ENCODE measurements at regions not wholly inside any gene's neighbourhood (a gene's known extent, or its start where the extent isn't known, plus 50 kb on each side); places are given as distances from the start of the nearest gene placed in this dataset.

DNA sequence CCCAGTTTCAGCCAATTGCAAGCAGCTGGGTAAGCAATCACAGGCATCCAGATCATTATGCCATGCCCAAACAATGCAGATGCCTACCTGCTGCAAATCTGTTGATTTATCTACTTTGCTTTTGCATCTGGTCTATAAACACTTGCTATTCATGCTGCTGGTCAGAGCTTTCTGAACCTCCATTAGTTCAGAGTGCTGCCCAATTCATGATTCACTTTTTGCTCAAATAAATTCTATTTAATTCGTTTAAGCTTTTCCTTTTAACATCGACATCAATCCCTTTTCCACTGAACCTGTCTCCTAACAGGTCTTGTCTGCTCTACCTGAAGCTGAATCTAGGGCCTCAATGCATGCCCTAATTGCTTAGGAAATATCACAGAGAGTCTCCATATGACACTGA, 99.4 kb upstream of the C1orf87 start:
- no peak overlapping the region for H3K27ac ChIP-seq (ENCODE audit: low read length)
- WGBS (ENCODE audit: insufficient coverage, low lambda C conversion rate), result 100% methylated on average over 2 of the region's 2 CpGs
- H3K36me3 ChIP-seq (ENCODE audit: control insufficient read depth, insufficient read depth, low read length), result no peaks in the 10 kb centered on the region

DNA sequence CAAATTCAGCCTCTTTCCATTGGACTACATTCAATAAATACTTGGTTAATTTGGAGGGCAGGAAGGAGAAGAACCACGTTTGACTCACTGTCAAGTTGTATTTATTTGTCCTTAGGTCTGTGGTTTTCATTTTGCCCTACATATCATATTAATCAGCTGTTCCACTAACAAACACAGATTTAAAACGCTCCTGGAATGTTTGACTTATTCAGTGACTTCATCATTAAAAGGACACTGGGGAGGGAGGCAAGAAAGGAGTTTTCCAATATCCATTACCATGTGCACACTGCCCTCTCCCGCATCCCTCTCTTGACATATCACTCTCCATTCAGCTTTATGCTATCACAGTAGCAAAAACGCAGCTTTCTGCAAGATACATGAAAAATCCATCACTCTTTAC, 98.2 kb upstream of the C1orf87 start:
- Histone ChIP-seq H3K4me3 (ENCODE audit: low read length) (no peak overlapping the region), H3K27ac (ENCODE audit: low read length) (no peak overlapping the region), H3K27me3 (ENCODE audit: control insufficient read depth, insufficient read depth, low read length) (peaks cover 2% of the 10 kb centered on the region), H3K4me1 (ENCODE audit: control insufficient read depth, insufficient read depth, low read length) (no peaks in the 10 kb centered on the region), H3K9me3 (ENCODE audit: control insufficient read depth, low read depth, low read length) (no peaks in the 10 kb centered on the region), H3K36me3 (ENCODE audit: control insufficient read depth, insufficient read depth, low read length) (no peaks in the 10 kb centered on the region)
- no peak for DNase-seq
- 100% methylated on average over 1 of the region's 4 CpGs for WGBS (ENCODE audit: insufficient coverage, low lambda C conversion rate)

More for the DNA sequence above, 99.4 kb upstream of the C1orf87 start:
- Histone ChIP-seq H3K27me3 (ENCODE audit: control insufficient read depth, insufficient read depth, low read length) (peaks cover 2% of the 10 kb centered on the region), H3K4me3 (ENCODE audit: low read length) (no peak overlapping the region), H3K9me3 (ENCODE audit: control insufficient read depth, low read depth, low read length) (no peaks in the 10 kb centered on the region), H3K4me1 (ENCODE audit: control insufficient read depth, insufficient read depth, low read length) (no peaks in the 10 kb centered on the region)
- no peak for DNase-seq

DNA sequence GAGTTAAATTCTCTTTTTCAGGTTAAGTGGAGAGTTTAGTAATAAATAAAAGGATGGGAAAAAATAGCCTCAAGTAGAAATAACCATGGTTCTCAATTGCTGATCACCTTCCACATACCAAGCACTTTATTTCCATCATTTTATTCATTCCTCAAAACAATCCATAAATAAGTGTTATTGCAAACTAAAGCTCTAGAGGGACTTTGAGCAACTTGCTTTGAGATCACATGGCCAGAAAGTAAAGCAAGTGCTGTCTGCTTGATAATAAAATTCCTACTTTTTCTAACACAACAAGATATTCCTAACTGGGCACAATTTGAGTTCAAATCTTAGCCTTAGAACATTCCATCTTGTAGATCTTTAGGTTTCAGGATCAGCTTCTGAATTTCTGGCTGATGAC, 97.1 kb upstream of the C1orf87 start:
- Histone ChIP-seq H3K4me3 (ENCODE audit: low read length) (no peak overlapping the region), H3K36me3 (ENCODE audit: control insufficient read depth, insufficient read depth, low read length) (no peaks in the 10 kb centered on the region), H3K27ac (ENCODE audit: low read length) (no peak overlapping the region), H3K4me1 (ENCODE audit: control insufficient read depth, insufficient read depth, low read length) (no peaks in the 10 kb centered on the region), H3K9me3 (ENCODE audit: control insufficient read depth, low read depth, low read length) (no peaks in the 10 kb centered on the region), H3K27me3 (ENCODE audit: control insufficient read depth, insufficient read depth, low read length) (peaks cover 2% of the 10 kb centered on the region)
- no peak for DNase-seq

DNA sequence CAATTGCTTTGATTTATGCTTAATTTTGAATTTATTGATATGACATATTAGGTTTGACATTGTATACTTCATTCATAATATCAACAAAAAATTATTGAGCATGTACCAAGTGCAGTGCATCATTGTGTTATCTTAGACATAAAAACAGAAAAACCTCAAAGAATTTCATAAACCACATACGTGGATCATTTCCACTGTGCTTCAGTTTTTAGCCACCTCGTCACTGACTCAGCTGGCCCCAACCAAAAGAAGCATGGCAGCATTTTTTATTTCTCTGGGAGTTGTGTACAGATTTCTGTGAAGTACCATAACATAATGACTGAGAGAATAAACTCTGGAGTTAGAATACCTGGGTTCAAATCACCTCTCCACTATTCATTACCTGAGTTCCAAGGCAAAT, 95.6 kb upstream of the C1orf87 start:
- DNase-seq, result no peak
- Histone ChIP-seq H3K4me1 (ENCODE audit: control insufficient read depth, insufficient read depth, low read length) (no peaks in the 10 kb centered on the region), H3K4me3 (ENCODE audit: low read length) (no peak overlapping the region), H3K27me3 (ENCODE audit: control insufficient read depth, insufficient read depth, low read length) (peaks cover 2% of the 10 kb centered on the region), H3K9me3 (ENCODE audit: control insufficient read depth, low read depth, low read length) (no peaks in the 10 kb centered on the region), H3K36me3 (ENCODE audit: control insufficient read depth, insufficient read depth, low read length) (no peaks in the 10 kb centered on the region), H3K27ac (ENCODE audit: low read length) (no peak overlapping the region)
- no CpG with 5 or more reads among the region's 2 CpGs for WGBS (ENCODE audit: insufficient coverage, low lambda C conversion rate)

DNA sequence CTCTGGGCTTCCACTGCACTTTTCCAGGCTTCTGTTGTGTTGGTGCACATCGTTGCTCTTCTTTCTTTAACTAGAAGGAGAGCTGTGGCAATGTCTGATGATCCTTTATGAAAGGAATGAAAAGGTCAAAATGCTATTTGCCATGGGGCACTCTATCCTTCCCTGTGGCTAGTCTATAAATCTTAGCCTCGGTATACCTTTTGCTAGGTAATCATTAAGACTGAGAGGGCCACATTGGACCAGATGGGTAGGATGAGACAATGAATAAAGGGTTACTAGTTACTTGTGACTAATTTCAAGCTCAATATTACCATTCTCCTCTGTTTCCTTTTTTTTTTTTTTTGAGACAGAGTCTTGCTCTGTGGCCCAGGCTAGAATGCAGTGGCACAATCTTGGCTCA, 89.4 kb upstream of the C1orf87 start:
- Histone ChIP-seq H3K9me3 (ENCODE audit: control insufficient read depth, low read depth, low read length) (no peaks in the 10 kb centered on the region), H3K36me3 (ENCODE audit: control insufficient read depth, insufficient read depth, low read length) (no peaks in the 10 kb centered on the region), H3K4me1 (ENCODE audit: control insufficient read depth, insufficient read depth, low read length) (no peaks in the 10 kb centered on the region), H3K4me3 (ENCODE audit: low read length) (no peak overlapping the region), H3K27me3 (ENCODE audit: control insufficient read depth, insufficient read depth, low read length) (no peaks in the 10 kb centered on the region), H3K27ac (ENCODE audit: low read length) (no peak overlapping the region)
- WGBS (ENCODE audit: insufficient coverage, low lambda C conversion rate), result no CpG with 5 or more reads among the region's 2 CpGs
- DNase-seq, result no peak

DNA sequence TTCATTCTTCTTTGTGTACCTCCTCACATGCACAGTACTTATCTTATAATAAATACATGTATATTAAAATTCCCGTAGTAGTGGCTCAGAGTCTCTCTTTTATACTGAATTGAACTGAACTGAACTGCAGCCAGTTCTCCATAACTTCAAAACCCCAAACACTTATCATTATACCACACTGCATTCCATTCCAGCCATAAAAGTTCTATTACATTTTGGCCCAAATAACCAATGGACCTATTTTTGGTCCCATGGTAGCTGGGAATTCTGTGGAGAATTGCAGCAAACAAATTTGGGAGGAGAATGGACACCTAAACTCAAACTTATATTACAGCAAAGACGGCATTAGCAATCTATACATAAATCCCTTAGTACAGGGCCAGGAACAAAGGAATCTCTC, 86.6 kb upstream of the C1orf87 start:
- Histone ChIP-seq H3K4me3 (ENCODE audit: low read length) (no peak overlapping the region), H3K27ac (ENCODE audit: low read length) (no peak overlapping the region), H3K27me3 (ENCODE audit: control insufficient read depth, insufficient read depth, low read length) (no peaks in the 10 kb centered on the region), H3K9me3 (ENCODE audit: control insufficient read depth, low read depth, low read length) (no peaks in the 10 kb centered on the region), H3K36me3 (ENCODE audit: control insufficient read depth, insufficient read depth, low read length) (no peaks in the 10 kb centered on the region), H3K4me1 (ENCODE audit: control insufficient read depth, insufficient read depth, low read length) (no peaks in the 10 kb centered on the region)
- no peak for DNase-seq
- WGBS (ENCODE audit: insufficient coverage, low lambda C conversion rate), result 100% methylated on average over 1 of the region's 2 CpGs

DNA sequence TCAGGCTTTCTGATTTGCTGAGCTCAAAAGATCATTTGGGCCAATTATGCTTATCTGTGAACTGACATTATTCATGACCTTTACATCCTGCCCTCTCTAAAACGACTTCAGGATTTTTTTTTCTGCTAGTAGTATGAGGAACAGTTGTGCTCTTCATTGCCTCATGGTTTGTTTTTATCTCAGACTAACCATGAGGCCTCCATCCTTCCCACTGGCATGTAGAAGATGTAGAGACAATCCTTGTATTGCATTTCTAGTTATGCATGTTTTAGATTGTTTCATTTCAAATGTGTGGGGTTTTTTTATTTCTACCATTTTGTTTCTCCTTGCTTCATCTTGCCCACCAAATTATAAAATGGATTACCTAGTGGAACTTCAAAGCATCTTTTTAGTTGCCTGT, 82.8 kb upstream of the C1orf87 start:
- Histone ChIP-seq H3K4me1 (ENCODE audit: control insufficient read depth, insufficient read depth, low read length) (no peaks in the 10 kb centered on the region), H3K27me3 (ENCODE audit: control insufficient read depth, insufficient read depth, low read length) (no peaks in the 10 kb centered on the region), H3K9me3 (ENCODE audit: control insufficient read depth, low read depth, low read length) (no peaks in the 10 kb centered on the region), H3K27ac (ENCODE audit: low read length) (no peak overlapping the region), H3K4me3 (ENCODE audit: low read length) (no peak overlapping the region), H3K36me3 (ENCODE audit: control insufficient read depth, insufficient read depth, low read length) (no peaks in the 10 kb centered on the region)
- DNase-seq, result no peak
- WGBS (ENCODE audit: insufficient coverage, low lambda C conversion rate), result no CpG with 5 or more reads among the region's 1 CpG

DNA sequence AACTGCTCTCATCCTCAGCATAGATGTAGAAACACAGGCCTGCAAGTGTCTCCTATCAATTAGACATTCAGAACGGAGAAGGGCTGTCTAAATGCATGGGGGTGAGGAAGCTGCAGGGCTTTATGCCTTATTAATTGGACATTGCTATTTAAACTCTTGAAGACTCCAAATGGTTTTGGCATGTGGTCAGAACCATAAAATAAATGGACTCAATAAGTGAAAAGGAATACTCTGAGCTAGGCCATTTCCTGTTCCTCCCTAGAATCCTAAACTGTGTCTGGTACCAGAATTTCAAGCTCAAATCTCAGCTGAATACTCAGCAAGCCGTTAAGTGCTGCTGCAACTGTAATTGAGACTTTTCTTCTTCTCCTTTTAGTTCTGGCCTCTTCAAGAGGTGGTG, 80.4 kb upstream of the C1orf87 start:
- no peaks in the 10 kb centered on the region for H3K9me3 ChIP-seq (ENCODE audit: control insufficient read depth, low read depth, low read length)
- no peaks in the 10 kb centered on the region for H3K36me3 ChIP-seq (ENCODE audit: control insufficient read depth, insufficient read depth, low read length)
- no peaks in the 10 kb centered on the region for H3K27me3 ChIP-seq (ENCODE audit: control insufficient read depth, insufficient read depth, low read length)
- H3K27ac ChIP-seq (ENCODE audit: low read length), result no peak overlapping the region
- no peak overlapping the region for H3K4me3 ChIP-seq (ENCODE audit: low read length)
- H3K4me1 ChIP-seq (ENCODE audit: control insufficient read depth, insufficient read depth, low read length), result no peaks in the 10 kb centered on the region
- WGBS (ENCODE audit: insufficient coverage, low lambda C conversion rate), result no CpG with 5 or more reads among the region's 2 CpGs
- DNase-seq, result no peak

DNA sequence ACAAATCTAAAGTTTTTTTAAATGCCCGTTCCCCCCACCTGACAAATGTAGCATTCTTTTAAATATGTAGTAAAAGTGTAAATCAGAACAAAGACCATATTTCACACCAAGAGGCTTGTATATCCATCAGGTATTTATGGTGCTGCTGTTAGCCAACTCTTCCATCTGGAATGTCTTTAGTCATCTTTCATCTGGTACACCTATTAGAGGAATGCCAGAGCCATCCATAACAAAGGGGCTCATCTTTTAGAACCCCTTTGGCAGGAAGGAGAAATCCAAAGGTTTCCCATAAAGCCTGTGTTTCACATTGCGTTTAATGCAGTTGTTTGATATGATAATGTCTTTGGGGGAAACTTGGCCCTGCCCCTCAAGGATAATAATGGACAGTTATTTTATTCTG, 79.3 kb upstream of the C1orf87 start:
- Histone ChIP-seq H3K9me3 (ENCODE audit: control insufficient read depth, low read depth, low read length) (no peaks in the 10 kb centered on the region), H3K27ac (ENCODE audit: low read length) (no peak overlapping the region), H3K4me1 (ENCODE audit: control insufficient read depth, insufficient read depth, low read length) (no peaks in the 10 kb centered on the region), H3K4me3 (ENCODE audit: low read length) (no peak overlapping the region), H3K27me3 (ENCODE audit: control insufficient read depth, insufficient read depth, low read length) (no peaks in the 10 kb centered on the region), H3K36me3 (ENCODE audit: control insufficient read depth, insufficient read depth, low read length) (no peaks in the 10 kb centered on the region)
- WGBS (ENCODE audit: insufficient coverage, low lambda C conversion rate), result no CpG with 5 or more reads among the region's 2 CpGs
- no peak for DNase-seq

DNA sequence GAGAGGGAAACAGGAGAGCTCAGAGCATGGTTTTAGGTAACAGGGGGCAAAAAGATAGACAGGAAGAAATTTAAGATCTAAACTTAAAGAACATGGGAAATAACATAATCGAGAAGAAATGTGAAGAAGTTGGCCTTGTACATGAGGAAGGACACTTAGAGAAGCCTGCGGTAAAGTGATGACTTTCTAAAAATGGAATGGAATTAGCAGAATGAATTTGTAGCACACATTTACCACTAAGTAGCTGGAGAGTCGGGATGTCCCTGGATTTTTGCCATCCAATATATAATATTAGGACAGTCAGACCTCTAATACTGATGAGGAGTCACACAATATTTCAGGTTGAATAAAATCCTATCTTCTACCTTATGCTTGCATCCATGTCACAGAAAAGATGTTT, 77.7 kb upstream of the C1orf87 start:
- Histone ChIP-seq H3K27ac (ENCODE audit: low read length) (no peak overlapping the region), H3K4me3 (ENCODE audit: low read length) (no peak overlapping the region), H3K9me3 (ENCODE audit: control insufficient read depth, low read depth, low read length) (no peaks in the 10 kb centered on the region), H3K27me3 (ENCODE audit: control insufficient read depth, insufficient read depth, low read length) (no peaks in the 10 kb centered on the region), H3K36me3 (ENCODE audit: control insufficient read depth, insufficient read depth, low read length) (no peaks in the 10 kb centered on the region), H3K4me1 (ENCODE audit: control insufficient read depth, insufficient read depth, low read length) (no peaks in the 10 kb centered on the region)
- 93% methylated on average over 2 of the region's 3 CpGs for WGBS (ENCODE audit: insufficient coverage, low lambda C conversion rate)
- DNase-seq, result no peak

DNA sequence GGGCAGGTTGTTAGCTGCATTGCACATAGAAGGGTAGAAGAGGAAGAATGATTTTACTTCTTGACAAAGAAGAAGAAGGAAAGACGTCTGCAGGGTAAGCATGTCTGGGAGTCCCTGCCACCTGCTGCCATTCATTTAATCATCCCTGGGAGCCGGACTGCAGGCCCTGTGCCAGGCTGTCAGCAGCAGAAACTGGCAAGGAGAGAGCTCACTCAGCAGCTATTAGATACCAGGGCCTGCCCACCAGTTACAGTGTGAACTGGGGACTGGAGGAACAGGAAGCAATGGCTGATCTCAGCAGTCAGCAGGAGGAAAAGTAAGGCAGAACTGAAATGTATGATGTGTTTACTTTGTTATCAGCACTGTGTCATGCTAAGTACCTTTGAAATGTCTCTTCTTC, 75.7 kb upstream of the C1orf87 start:
- H3K27me3 ChIP-seq (ENCODE audit: control insufficient read depth, insufficient read depth, low read length), result no peaks in the 10 kb centered on the region
- no peaks in the 10 kb centered on the region for H3K36me3 ChIP-seq (ENCODE audit: control insufficient read depth, insufficient read depth, low read length)
- no peak overlapping the region for H3K27ac ChIP-seq (ENCODE audit: low read length)
- no peak for DNase-seq
- no CpG with 5 or more reads among the region's 2 CpGs for WGBS (ENCODE audit: insufficient coverage, low lambda C conversion rate)
- H3K4me1 ChIP-seq (ENCODE audit: control insufficient read depth, insufficient read depth, low read length), result no peaks in the 10 kb centered on the region
- H3K4me3 ChIP-seq (ENCODE audit: low read length), result no peak overlapping the region
- H3K9me3 ChIP-seq (ENCODE audit: control insufficient read depth, low read depth, low read length), result no peaks in the 10 kb centered on the region

Data from large intestine (tissue), 3 donors.